GM12874 (cell line): ENCODE measurements at regions not wholly inside any gene's neighbourhood (a gene's known extent, or its start where the extent isn't known, plus 50 kb on each side); places are given as distances from the start of the nearest gene placed in this dataset.

Experiments used
- TF ChIP-seq, protein P1 (sequence below): IDR thresholded peaks from 2 replicates; pipeline ENCODE4 v1.5.1; 2011; ENCODE audit warnings: low read depth, mild to moderate bottlenecking, control low read depth, low read length, moderate library complexity; ENCODE audit not compliant: insufficient read depth

DNA sequence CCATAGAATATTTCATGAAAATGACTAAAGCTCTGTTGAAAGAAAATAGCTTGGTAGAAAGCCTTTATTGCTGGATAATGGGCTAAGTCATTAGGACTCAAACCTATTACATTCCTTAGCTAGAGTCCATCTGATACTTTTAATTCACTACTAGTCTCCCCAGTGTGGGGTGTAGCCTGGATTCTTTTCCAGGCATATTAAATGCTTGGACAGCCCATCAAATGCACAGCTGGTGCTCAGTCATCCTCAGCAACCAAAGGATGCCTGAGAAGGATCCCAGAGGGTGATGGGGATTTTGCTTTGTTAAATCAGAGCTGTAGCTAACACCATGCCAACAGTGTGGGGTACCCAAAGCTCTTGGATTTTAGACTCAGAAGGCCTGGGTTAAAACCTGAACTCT lies 153.5 kb downstream of the DLEU7 start:
- TF ChIP-seq, protein P1, sequence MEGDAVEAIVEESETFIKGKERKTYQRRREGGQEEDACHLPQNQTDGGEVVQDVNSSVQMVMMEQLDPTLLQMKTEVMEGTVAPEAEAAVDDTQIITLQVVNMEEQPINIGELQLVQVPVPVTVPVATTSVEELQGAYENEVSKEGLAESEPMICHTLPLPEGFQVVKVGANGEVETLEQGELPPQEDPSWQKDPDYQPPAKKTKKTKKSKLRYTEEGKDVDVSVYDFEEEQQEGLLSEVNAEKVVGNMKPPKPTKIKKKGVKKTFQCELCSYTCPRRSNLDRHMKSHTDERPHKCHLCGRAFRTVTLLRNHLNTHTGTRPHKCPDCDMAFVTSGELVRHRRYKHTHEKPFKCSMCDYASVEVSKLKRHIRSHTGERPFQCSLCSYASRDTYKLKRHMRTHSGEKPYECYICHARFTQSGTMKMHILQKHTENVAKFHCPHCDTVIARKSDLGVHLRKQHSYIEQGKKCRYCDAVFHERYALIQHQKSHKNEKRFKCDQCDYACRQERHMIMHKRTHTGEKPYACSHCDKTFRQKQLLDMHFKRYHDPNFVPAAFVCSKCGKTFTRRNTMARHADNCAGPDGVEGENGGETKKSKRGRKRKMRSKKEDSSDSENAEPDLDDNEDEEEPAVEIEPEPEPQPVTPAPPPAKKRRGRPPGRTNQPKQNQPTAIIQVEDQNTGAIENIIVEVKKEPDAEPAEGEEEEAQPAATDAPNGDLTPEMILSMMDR, result no peak

DNA sequence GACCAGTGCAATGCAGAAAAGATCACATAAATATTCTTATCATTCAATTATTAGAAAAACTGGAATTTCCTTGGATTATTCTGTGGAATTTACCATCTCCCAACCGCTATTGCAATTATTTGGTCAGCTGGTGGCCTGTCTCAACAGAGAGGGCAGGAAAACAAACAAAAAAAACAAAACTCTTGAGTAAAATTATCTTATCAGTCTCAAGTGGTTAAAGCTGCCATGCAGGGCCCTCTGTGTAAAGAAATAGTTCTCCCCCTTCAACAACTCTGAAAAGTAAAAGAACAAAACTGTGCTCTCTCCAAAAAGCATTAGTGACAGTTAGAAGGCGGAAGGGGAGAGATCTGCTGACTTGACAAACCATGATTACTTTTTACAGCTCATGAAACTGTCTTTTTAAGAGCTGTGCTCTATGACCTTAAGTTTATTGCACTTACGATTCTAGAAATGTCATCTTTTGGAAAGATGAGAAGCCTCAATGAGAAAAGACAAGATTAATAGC lies 152.3 kb downstream of the DLEU7 start:
- TF ChIP-seq, protein P1, result no peak

DNA sequence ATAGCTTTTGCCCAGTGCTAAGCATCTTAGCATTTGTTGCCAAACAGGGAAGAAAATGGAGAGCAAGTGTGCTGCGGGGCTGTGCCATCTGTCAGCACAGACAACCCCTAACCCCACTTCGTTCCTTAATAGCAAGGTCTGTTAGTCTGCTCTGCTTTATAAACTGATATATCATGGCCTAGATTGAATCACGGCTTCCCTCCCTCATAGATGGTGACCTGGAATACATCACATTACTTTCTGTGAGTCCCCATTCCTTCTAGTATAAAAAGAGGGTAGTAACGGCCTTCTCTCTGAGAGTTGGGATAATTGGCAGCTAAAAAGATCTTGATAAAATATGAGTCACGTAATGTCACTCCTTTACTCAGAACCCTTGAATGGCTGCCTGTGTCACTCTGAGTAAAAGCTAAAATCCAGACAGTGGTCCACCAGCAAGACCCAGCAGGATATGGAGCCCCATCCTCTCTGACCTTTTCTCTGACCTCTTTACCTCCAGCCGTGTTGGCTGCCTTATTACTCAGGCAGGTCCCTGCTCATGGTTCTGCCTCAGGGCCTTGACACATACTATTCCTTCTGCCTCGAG lies 151.7 kb downstream of the DLEU7 start:
- TF ChIP-seq, protein P1, result no peak

DNA sequence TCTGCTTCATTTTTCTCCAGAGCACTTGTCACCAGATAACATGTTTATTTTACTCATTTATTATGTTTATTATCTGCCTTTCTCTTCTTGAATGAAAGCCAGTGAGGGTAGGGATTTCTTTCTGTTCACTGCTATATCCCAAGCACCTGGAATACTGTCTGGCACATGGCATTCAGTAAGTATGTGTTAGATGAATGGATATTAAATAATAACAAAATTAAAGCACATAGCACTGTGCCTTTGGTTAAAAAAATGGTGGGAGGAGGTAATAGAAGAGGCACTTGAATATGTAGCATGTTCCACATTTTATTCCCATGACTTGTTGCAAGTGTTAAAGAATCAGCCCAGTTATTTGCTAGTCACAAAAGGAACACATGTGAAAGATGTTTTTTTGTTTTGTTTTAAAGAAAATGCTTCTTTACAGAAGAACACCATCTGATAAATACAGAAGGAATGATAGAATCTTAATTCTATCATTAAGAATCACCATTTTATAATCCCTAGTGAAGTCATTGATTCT lies 151.0 kb downstream of the DLEU7 start:
- TF ChIP-seq, protein P1, result no peak

DNA sequence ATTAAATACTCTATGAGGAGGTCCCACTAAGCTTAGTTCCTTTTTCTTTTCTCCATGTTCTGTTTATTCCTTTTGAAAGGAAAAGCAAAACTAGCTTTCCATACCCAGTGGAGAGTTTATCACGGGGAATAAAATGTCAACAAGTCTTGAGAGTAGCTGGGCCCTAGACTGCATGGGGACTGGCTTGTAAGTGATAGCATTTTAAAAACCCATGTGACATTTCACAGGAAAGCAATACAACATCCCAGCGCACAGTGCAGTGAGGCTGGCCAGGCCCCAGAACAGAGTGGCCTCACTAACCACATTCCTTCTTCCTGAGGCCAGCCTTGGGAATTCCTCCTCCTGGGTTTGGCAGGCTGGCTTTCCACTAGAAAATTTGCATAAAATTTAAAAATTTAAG lies 149.8 kb downstream of the DLEU7 start:
- TF ChIP-seq, protein P1, result no peak

DNA sequence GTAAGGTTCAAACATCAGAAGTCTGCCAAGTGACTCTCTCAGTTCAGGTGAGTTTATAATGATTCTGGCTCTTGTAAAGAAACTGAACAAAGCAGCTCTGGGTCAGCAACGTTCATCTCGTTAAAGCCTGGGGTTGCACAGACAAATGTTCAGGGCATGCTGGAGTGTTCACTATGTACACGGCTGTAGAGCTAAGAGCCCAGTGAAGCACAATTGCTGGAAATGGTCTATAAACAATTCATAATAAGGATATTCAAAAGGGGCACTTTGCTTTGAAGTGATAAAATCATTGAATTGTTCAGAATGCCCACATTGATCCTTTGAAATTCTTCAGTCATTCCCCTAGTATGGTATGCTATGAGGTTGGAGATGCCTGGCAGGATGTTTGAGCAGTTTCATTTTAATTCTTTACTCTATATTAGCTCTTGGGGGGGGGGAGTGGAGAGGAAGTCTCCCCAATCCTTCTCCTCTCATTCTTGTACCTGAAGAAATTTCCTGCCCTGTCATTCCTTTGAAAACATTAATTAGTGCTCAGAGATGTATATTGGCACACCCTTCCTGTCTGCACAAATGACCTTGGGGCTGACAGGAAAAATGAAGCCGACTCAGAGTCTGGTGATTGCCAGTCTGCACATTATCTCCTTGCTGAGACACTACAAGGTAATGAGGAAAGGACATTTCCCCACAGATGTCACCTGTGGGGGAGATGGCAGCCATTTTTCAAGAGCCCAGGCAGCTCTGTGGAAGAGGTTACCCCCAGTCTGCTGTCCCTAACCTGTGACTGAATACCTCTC lies 145.5 kb downstream of the DLEU7 start:
- TF ChIP-seq, protein P1, result no peak

DNA sequence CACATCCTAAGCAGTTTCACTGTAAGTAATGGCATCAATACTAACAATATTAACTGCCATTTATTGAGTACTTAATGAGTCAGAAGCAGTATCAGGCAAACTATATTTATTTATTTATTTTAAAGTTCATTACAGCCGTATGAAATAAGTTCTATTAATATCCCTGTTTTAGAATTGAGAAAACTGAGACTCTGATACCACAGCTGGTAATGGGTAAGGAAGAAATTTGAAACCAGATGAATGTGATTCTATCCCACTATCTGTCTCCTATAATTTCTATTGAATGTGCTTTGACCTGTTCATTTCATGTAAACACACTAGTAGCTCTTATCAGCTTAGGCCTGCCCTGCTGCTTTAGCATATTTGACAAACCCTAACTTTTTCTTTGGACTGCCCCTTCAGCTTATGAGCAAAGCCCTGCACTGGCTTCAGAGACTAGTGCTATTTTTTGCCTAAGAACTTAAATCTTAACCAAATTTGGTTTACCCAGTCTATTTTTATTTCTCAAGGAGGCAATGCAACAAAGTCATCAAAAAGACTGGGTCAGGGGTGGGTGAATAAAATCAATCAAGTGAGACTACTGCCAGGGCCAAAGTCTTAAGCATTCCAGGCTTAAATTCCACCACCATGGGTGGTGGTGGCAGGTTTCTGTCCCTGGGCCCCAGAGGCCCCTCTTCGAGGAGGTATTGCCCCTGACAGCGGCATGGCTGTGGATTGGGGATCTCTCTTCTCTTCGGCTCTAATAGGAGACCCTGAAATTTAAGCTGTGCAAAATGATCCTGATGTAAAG lies 143.4 kb downstream of the DLEU7 start:
- TF ChIP-seq, protein P1, result no peak
